Esophagus (tissue), 2 donors: ENCODE measurements at regions not wholly inside any gene's neighbourhood (a gene's known extent, or its start where the extent isn't known, plus 50 kb on each side); places are given as distances from the start of the nearest gene placed in this dataset.

Experiments used
- H3K27ac ChIP-seq, 2 donors: one replicate each; pipeline ENCODE4 v1.5.1; 2013; ENCODE audit warnings: low read depth in 2 of 2, mild to moderate bottlenecking in 2 of 2, inconsistent platforms in 1 of 2, low read length in 1 of 2, moderate library complexity in 1 of 2
- H3K27me3 ChIP-seq, 2 donors: one replicate each; pipeline ENCODE4 v1.6.1; 2013; ENCODE audit warnings: low read length in 2 of 2, control low read depth in 1 of 2, mild to moderate bottlenecking in 1 of 2; ENCODE audit not compliant: insufficient read depth in 2 of 2, control insufficient read depth in 1 of 2
- H3K36me3 ChIP-seq, 2 donors: one replicate each; pipeline ENCODE4 v1.6.1; 2013; ENCODE audit warnings: low read length in 1 of 2; ENCODE audit not compliant: control insufficient read depth in 2 of 2, insufficient read depth in 2 of 2
- H3K4me1 ChIP-seq, 2 donors: one replicate each; pipeline ENCODE4 v1.6.1; 2013; ENCODE audit warnings: low read length in 1 of 2; ENCODE audit not compliant: control insufficient read depth in 2 of 2, insufficient read depth in 2 of 2
- H3K4me3 ChIP-seq, 2 donors: one replicate each; pipeline ENCODE4 v1.5.1; 2013; ENCODE audit warnings: low read length in 2 of 2, mild to moderate bottlenecking in 2 of 2, low read depth in 1 of 2, moderate library complexity in 1 of 2
- H3K9me3 ChIP-seq, 2 donors: one replicate each; pipeline ENCODE4 v1.6.1; 2013; ENCODE audit warnings: mild to moderate bottlenecking in 2 of 2, low read depth in 1 of 2, low read length in 1 of 2, moderate library complexity in 1 of 2; ENCODE audit not compliant: control insufficient read depth in 2 of 2, insufficient read depth in 1 of 2
- WGBS, 2 donors: extraction: QIAGEN DNeasy Blood & Tissue Kit; methylation state at CpG; one replicate each; pipeline ENCODE4 v1.1.7; 2013; 5-methylcytosine and 5-hydroxymethylcytosine counted together
- donor health status: healthy with polysubstance abuse.
- donor health status: Bipolar disorder and iron deficiency.

- Histone ChIP-seq H3K27me3 (no peaks in the 10 kb centered on the region), H3K4me1 (no peaks in the 10 kb centered on the region), H3K36me3 (no peaks in the 10 kb centered on the region), H3K27ac (no peak overlapping the region), H3K4me3 (no peak overlapping the region), H3K9me3 (peaks cover 0 to 4% of the 10 kb centered on the region in 2 donors)
- WGBS, 2 donors, result 10% methylated on average over 3 of the region's 3 CpGs
Observed at GRCh38 chr5:152007653-152008335, 83.1 kb upstream of the GLRA1 start.

- Histone ChIP-seq H3K27ac (no peak overlapping the region), H3K4me1 (no peaks in the 10 kb centered on the region), H3K36me3 (no peaks in the 10 kb centered on the region), H3K4me3 (no peak overlapping the region), H3K27me3 (no peaks in the 10 kb centered on the region), H3K9me3 (peaks cover 0 to 4% of the 10 kb centered on the region in 2 donors)
- WGBS, 2 donors, result 90 to 92% methylated on average over 13 of the region's 13 CpGs
Observed at GRCh38 chr5:152004095-152004494, 79.4 kb upstream of the GLRA1 start.
